Uterus (tissue), 2 donors: ENCODE measurements at regions not wholly inside any gene's neighbourhood (a gene's known extent, or its start where the extent isn't known, plus 50 kb on each side); places are given as distances from the start of the nearest gene placed in this dataset.

Source experiments
- CTCF ChIP-seq, 4 experiments: fragments of 200-600 bp in 2 of 4; fragments of 450-650 bp in 2 of 4; sonication (generic) in 2 of 4; IDR thresholded peaks; one replicate each; pipeline ENCODE4 v1.5.1; 2016 to 2019; ENCODE audit warnings: antibody characterized with exemption in 4 of 4, mild to moderate bottlenecking in 2 of 4, moderate library complexity in 1 of 4
- POLR2A ChIP-seq, 2 donors: fragments of 450-650 bp; IDR thresholded peaks; one replicate each; pipeline ENCODE4 v1.6.1; 2016; ENCODE audit warnings: antibody characterized with exemption in 2 of 2, mild to moderate bottlenecking in 1 of 2, moderate library complexity in 1 of 2

- TF ChIP-seq CTCF (IDR thresholded peaks at IDR 0.05) (no peak), POLR2A (IDR thresholded peaks at IDR 0.05) (no peak)
Measured at GRCh38 chr1:63041660-63042059, 257.7 kb downstream of the ATG4C start.
